Heart left ventricle (tissue), 13 donors: ENCODE measurements at regions not wholly inside any gene's neighbourhood (a gene's known extent, or its start where the extent isn't known, plus 50 kb on each side); places are given as distances from the start of the nearest gene placed in this dataset.

Experiments
- CTCF ChIP-seq, 12 donors: fragments of 200-600 bp; sonication (generic) in 4 of 12; IDR thresholded peaks; one replicate each; pipeline versions ENCODE4 v1.5.0 to v1.8.0; 2018 to 2022; ENCODE audit warnings: antibody characterized with exemption in 12 of 12, mild to moderate bottlenecking in 5 of 12
- POLR2A ChIP-seq, 2 donors: fragments of 450-650 bp; IDR thresholded peaks; one replicate each; pipeline ENCODE4 v1.6.1; 2017; ENCODE audit warnings: antibody characterized with exemption in 2 of 2, mild to moderate bottlenecking in 2 of 2, moderate library complexity in 2 of 2
- donor health status: ischemic (EF 13 %, LVEDD 7.1; RV severe dilation, severe dysfunction).
- donor health status: DM: no; HTN: yes; CAD: no.
- donor health status: DM: no; HTN: no; CAD: no.
- donor health status: ischemic (EF 25% LVEDD 6.9; RV normal size, moderate dysfunction).
- donor health status: ischemic (EF 25% LVEDD 5.7; RV mildly dilated, moderate dysfunction).
- donor health status: ischemic (EF 35%, LVEDD 5.7; RV mildly dilated, moderate dysfunction).
- donor health status: nonischemic (EF 11% LVEDD 7.7; RV severe dilation, severe dysfunction).
- donor health status: DM: yes; HTN: yes; CAD: no.
- donor health status: PGD.
- donor health status: ischemic (EF 29% LVEDD 5.4; RV normal size, mild dysfunction).
- donor health status: nonischemic (EF 23%, LVEDD 6.1; RV moderate dilation, normal function).

DNA sequence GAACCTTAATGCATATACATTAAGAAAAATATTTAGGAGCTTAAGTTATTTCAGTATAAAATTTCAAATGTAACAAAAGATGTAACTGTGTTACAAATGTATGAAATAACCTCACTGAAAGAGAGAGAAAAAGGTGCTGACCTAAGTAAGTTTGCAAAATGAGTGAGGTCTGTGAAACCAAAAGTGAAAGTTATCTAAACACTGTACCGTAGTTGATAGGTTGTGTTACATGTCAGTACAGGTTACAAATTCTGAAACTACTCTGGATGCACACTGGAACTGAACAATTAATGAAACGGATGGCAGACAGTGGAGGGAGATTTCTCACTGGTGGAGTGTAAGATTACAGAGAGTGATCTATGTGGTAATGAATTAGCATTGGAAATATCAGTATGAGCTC is 420.7 kb downstream of the ZNF385D start:
- TF ChIP-seq POLR2A (IDR thresholded peaks at IDR 0.05) (no peak), CTCF (IDR thresholded peaks at IDR 0.05) (no peak)
